ENCODE measurements at regions not wholly inside any gene's neighbourhood (a gene's known extent, or its start where the extent isn't known, plus 50 kb on each side); places are given as distances from the start of the nearest gene placed in this dataset.

- no peak for DNase-seq (ENCODE audit: extremely low read depth, low read depth)
- no peak for TF ChIP-seq CTCF (IDR thresholded peaks at IDR 0.05; ENCODE audit: low read depth, low read length, missing control alignments)
Measured at GRCh38 chr1:11358984-11359383, 86.0 kb downstream of the UBIAD1 start.

GRCh38 chr1:11362547-11363021 is 89.6 kb downstream of the UBIAD1 start:
- no peak overlapping the region for H3K4me3 ChIP-seq (replicated peaks; ENCODE audit: low read depth, low read length)
- DNase-seq (ENCODE audit: extremely low read depth, low read depth): no peak
- no peak for TF ChIP-seq CTCF (IDR thresholded peaks at IDR 0.05; ENCODE audit: low read depth, low read length, missing control alignments)

More at GRCh38 chr1:11358984-11359383, 86.0 kb downstream of the UBIAD1 start:
- H3K4me3 ChIP-seq (replicated peaks; ENCODE audit: low read depth, low read length): no peak overlapping the region

- no peak overlapping the region for H3K4me3 ChIP-seq (replicated peaks; ENCODE audit: low read depth, low read length)
- TF ChIP-seq CTCF (IDR thresholded peaks at IDR 0.05; ENCODE audit: low read depth, low read length, missing control alignments): peak; percentile 18
- DNase-seq (ENCODE audit: extremely low read depth, low read depth): no peak
Measured at GRCh38 chr1:11364170-11364569, 91.2 kb downstream of the UBIAD1 start.

GRCh38 chr1:11365744-11366387 is 92.9 kb downstream of the UBIAD1 start:
- TF ChIP-seq CTCF (IDR thresholded peaks at IDR 0.05; ENCODE audit: low read depth, low read length, missing control alignments): no peak

GRCh38 chr1:11373029-11373894 is 100.3 kb downstream of the UBIAD1 start:
- H3K4me3 ChIP-seq (replicated peaks; ENCODE audit: low read depth, low read length): no peak overlapping the region

More at GRCh38 chr1:11365744-11366387, 92.9 kb downstream of the UBIAD1 start:
- H3K4me3 ChIP-seq (replicated peaks; ENCODE audit: low read depth, low read length): no peak overlapping the region
- no peak for DNase-seq (ENCODE audit: extremely low read depth, low read depth)

More at GRCh38 chr1:11373029-11373894, 100.3 kb downstream of the UBIAD1 start:
- DNase-seq (ENCODE audit: extremely low read depth, low read depth): no peak
- no peak for TF ChIP-seq CTCF (IDR thresholded peaks at IDR 0.05; ENCODE audit: low read depth, low read length, missing control alignments)
